HepG2 (cell line): ENCODE measurements at regions not wholly inside any gene's neighbourhood (a gene's known extent, or its start where the extent isn't known, plus 50 kb on each side); places are given as distances from the start of the nearest gene placed in this dataset.

Source experiments
- ARNTL ChIP-seq: sonication (generic); formaldehyde crosslinking; IDR thresholded peaks from 2 replicates; pipeline ENCODE4 v1.4.0; 2020; ENCODE audit warnings: mild to moderate bottlenecking, missing genetic modification reagents
- CEBPG ChIP-seq: IDR thresholded peaks from 2 replicates; pipeline ENCODE4 v1.6.1; 2016
- FOXA1 ChIP-seq, 2 experiments: fragments of 450-650 bp in 1 of 2; sonication (generic) in 1 of 2; formaldehyde crosslinking in 1 of 2; IDR thresholded peaks; 2 replicates each; pipeline versions ENCODE4 v1.4.0 to v1.6.1; 2016 to 2020; ENCODE audit warnings: missing genetic modification reagents in 1 of 2
- HMGA1 ChIP-seq: sonication (generic); formaldehyde crosslinking; conservative IDR thresholded peaks from 2 replicates; pipeline ENCODE4 v1.4.0; 2020; ENCODE audit warnings: missing genetic modification reagents
- IRX3 ChIP-seq: sonication (generic); formaldehyde crosslinking; IDR thresholded peaks from 2 replicates; pipeline ENCODE4 v1.8.1; 2023; ENCODE audit warnings: mild to moderate bottlenecking, low read depth, missing genetic modification reagents, borderline replicate concordance
- KDM3A ChIP-seq: IDR thresholded peaks from 2 replicates; pipeline ENCODE4 v1.6.1; 2018; ENCODE audit warnings: low read depth, missing compliant biosample characterization
- NFE2L1 ChIP-seq: sonication (generic); formaldehyde crosslinking; IDR thresholded peaks from 2 replicates; pipeline ENCODE4 v1.4.0; 2020; ENCODE audit warnings: missing genetic modification reagents, mild to moderate bottlenecking, borderline replicate concordance
- SIX1 ChIP-seq: sonication (generic); formaldehyde crosslinking; IDR thresholded peaks from 2 replicates; pipeline ENCODE4 v1.4.0; 2020; ENCODE audit warnings: missing genetic modification reagents, borderline replicate concordance
- SNAI1 ChIP-seq: sonication (generic); formaldehyde crosslinking; IDR thresholded peaks from 2 replicates; pipeline ENCODE4 v1.5.0; 2020; ENCODE audit warnings: mild to moderate bottlenecking, missing genetic modification reagents, borderline replicate concordance
- SP4 ChIP-seq: sonication (generic); formaldehyde crosslinking; IDR thresholded peaks from 2 replicates; pipeline ENCODE4 v1.8.1; 2023; ENCODE audit warnings: mild to moderate bottlenecking, missing genetic modification reagents
- TARDBP ChIP-seq: sonication (generic); formaldehyde crosslinking; IDR thresholded peaks from 2 replicates; pipeline ENCODE4 v1.8.0; 2022; ENCODE audit warnings: mild to moderate bottlenecking, missing genetic modification reagents
- YEATS4 ChIP-seq: sonication (generic); formaldehyde crosslinking; IDR thresholded peaks from 2 replicates; pipeline ENCODE4 v1.4.0; 2020; ENCODE audit warnings: missing genetic modification reagents, borderline replicate concordance
- ZNF296 ChIP-seq: sonication (generic); formaldehyde crosslinking; conservative IDR thresholded peaks from 2 replicates; pipeline ENCODE4 v1.5.0; 2020; ENCODE audit warnings: mild to moderate bottlenecking, missing genetic modification reagents
- ZNF30 ChIP-seq: sonication (generic); formaldehyde crosslinking; IDR thresholded peaks from 2 replicates; pipeline ENCODE4 v1.5.0; 2020; ENCODE audit warnings: mild to moderate bottlenecking, missing genetic modification reagents
- ZNF326 ChIP-seq: sonication (generic); formaldehyde crosslinking; IDR thresholded peaks from 2 replicates; pipeline ENCODE4 v1.4.0; 2020; ENCODE audit warnings: missing genetic modification reagents, borderline replicate concordance
- ZNF496 ChIP-seq: sonication (generic); formaldehyde crosslinking; IDR thresholded peaks from 2 replicates; pipeline ENCODE4 v1.8.1; 2023; ENCODE audit warnings: mild to moderate bottlenecking, moderate library complexity, missing genetic modification reagents; ENCODE audit not compliant: insufficient replicate concordance
- TF ChIP-seq, protein P1 (sequence below): sonication (generic); formaldehyde crosslinking; conservative IDR thresholded peaks from 2 replicates; pipeline ENCODE4 v1.8.0; 2022; ENCODE audit warnings: mild to moderate bottlenecking, moderate library complexity, missing genetic modification reagents
- TF ChIP-seq, protein P2 (sequence below): sonication (generic); formaldehyde crosslinking; IDR thresholded peaks from 2 replicates; pipeline ENCODE4 v1.5.0; 2020; ENCODE audit warnings: missing genetic modification reagents
- TF ChIP-seq, protein P3 (sequence below): IDR thresholded peaks from 2 replicates; pipeline ENCODE4 v1.6.1; 2016; ENCODE audit warnings: mild to moderate bottlenecking
- TF ChIP-seq, protein P4 (sequence below): sonication (generic); formaldehyde crosslinking; IDR thresholded peaks from 2 replicates; pipeline ENCODE4 v1.4.0; 2020; ENCODE audit warnings: missing genetic modification reagents, mild to moderate bottlenecking, borderline replicate concordance
- TF ChIP-seq, protein P5 (sequence below): IDR thresholded peaks from 2 replicates; pipeline ENCODE4 v1.6.1; 2016

DNA sequence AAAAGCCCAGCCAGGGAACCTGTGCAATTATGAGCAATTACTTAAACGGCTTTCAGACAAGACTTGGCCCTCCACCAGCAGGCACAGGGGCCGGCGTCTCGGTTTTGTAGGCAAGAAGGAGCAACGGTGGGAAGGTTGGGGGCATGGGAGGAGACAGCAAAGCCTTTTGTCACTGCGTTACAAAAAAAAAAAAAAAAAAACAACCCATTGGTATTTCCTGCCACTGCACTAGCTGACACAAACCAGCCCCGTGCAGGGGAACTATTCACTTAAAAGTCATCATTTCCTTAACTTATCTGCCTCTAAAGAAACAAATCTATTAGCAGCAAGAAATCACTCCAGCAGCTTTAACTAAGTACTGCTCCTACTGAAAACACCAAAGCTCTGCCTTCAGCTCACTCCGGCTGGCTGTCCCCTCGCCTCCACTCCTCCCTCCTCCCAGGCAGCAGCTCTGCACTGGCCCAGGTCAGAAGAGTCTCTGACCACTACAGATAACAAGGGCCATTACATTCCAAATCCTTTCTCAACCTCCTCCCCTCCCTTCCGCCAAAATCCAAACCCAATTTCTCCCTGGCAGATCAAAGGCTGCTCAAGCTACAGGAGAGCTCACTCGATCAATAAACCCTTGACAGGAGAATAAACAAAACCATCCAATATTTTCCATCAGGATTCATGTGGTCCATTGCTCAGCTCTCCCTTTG, 105.2 kb upstream of the CDKN3 start (continued):
- TF ChIP-seq SIX1 (CRISPR knock-in tag) (peak; percentile 73; the same call in 1 of the 2 replicates), SP4 (CRISPR knock-in tag) (peak; percentile 48), ZNF296 (no peak), SNAI1 (CRISPR knock-in tag) (no peak), ARNTL (no peak), CEBPG (CRISPR knock-in tag) (peak; percentile 72), YEATS4 (no peak), FOXA1 (IDR thresholded peaks at IDR 0.05) (no peak), FOXA1 (CRISPR knock-in tag; IDR thresholded peaks at IDR 0.05) (peak; percentile 77), KDM3A (no peak), IRX3 (CRISPR knock-in tag) (no peak), ZNF326 (no peak), HMGA1 (CRISPR knock-in tag) (no peak), ZNF30 (CRISPR knock-in tag) (no peak), ZNF496 (CRISPR knock-in tag) (no peak), NFE2L1 (CRISPR knock-in tag) (no peak), TARDBP (CRISPR knock-in tag) (peak; percentile 78; the same call in 1 of the 2 replicates)
- TF ChIP-seq, protein P1, sequence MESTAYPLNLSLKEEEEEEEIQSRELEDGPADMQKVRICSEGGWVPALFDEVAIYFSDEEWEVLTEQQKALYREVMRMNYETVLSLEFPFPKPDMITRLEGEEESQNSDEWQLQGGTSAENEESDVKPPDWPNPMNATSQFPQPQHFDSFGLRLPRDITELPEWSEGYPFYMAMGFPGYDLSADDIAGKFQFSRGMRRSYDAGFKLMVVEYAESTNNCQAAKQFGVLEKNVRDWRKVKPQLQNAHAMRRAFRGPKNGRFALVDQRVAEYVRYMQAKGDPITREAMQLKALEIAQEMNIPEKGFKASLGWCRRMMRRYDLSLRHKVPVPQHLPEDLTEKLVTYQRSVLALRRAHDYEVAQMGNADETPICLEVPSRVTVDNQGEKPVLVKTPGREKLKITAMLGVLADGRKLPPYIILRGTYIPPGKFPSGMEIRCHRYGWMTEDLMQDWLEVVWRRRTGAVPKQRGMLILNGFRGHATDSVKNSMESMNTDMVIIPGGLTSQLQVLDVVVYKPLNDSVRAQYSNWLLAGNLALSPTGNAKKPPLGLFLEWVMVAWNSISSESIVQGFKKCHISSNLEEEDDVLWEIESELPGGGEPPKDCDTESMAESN (CRISPR knock-in tag): 0 out of 2 replicates have a peak, but pooled peaks have one; percentile 26
- TF ChIP-seq, protein P2, sequence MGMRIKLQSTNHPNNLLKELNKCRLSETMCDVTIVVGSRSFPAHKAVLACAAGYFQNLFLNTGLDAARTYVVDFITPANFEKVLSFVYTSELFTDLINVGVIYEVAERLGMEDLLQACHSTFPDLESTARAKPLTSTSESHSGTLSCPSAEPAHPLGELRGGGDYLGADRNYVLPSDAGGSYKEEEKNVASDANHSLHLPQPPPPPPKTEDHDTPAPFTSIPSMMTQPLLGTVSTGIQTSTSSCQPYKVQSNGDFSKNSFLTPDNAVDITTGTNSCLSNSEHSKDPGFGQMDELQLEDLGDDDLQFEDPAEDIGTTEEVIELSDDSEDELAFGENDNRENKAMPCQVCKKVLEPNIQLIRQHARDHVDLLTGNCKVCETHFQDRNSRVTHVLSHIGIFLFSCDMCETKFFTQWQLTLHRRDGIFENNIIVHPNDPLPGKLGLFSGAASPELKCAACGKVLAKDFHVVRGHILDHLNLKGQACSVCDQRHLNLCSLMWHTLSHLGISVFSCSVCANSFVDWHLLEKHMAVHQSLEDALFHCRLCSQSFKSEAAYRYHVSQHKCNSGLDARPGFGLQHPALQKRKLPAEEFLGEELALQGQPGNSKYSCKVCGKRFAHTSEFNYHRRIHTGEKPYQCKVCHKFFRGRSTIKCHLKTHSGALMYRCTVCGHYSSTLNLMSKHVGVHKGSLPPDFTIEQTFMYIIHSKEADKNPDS (CRISPR knock-in tag): no peak
- TF ChIP-seq, protein P3, sequence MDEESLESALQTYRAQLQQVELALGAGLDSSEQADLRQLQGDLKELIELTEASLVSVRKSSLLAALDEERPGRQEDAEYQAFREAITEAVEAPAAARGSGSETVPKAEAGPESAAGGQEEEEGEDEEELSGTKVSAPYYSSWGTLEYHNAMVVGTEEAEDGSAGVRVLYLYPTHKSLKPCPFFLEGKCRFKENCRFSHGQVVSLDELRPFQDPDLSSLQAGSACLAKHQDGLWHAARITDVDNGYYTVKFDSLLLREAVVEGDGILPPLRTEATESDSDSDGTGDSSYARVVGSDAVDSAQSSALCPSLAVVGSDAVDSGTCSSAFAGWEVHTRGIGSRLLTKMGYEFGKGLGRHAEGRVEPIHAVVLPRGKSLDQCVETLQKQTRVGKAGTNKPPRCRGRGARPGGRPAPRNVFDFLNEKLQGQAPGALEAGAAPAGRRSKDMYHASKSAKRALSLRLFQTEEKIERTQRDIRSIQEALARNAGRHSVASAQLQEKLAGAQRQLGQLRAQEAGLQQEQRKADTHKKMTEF: peak; percentile 81
- TF ChIP-seq, protein P4, sequence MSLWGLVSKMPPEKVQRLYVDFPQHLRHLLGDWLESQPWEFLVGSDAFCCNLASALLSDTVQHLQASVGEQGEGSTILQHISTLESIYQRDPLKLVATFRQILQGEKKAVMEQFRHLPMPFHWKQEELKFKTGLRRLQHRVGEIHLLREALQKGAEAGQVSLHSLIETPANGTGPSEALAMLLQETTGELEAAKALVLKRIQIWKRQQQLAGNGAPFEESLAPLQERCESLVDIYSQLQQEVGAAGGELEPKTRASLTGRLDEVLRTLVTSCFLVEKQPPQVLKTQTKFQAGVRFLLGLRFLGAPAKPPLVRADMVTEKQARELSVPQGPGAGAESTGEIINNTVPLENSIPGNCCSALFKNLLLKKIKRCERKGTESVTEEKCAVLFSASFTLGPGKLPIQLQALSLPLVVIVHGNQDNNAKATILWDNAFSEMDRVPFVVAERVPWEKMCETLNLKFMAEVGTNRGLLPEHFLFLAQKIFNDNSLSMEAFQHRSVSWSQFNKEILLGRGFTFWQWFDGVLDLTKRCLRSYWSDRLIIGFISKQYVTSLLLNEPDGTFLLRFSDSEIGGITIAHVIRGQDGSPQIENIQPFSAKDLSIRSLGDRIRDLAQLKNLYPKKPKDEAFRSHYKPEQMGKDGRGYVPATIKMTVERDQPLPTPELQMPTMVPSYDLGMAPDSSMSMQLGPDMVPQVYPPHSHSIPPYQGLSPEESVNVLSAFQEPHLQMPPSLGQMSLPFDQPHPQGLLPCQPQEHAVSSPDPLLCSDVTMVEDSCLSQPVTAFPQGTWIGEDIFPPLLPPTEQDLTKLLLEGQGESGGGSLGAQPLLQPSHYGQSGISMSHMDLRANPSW (CRISPR knock-in tag): peak; percentile 37; the same call in 1 of the 2 replicates
- TF ChIP-seq, protein P5, sequence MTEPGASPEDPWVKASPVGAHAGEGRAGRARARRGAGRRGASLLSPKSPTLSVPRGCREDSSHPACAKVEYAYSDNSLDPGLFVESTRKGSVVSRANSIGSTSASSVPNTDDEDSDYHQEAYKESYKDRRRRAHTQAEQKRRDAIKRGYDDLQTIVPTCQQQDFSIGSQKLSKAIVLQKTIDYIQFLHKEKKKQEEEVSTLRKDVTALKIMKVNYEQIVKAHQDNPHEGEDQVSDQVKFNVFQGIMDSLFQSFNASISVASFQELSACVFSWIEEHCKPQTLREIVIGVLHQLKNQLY (CRISPR knock-in tag): peak; percentile 50; the same call in 1 of the 2 replicates
